GM18526 (cell line): ENCODE measurements at regions not wholly inside any gene's neighbourhood (a gene's known extent, or its start where the extent isn't known, plus 50 kb on each side); places are given as distances from the start of the nearest gene placed in this dataset.

Source experiments
- POLR2A ChIP-seq: IDR thresholded peaks from 3 replicates; pipeline ENCODE4 v1.6.1; 2011; ENCODE audit not compliant: insufficient read length; ENCODE audit errors: extremely low read depth

- TF ChIP-seq POLR2A, result no peak
These were observed 50.2 kb upstream of the CCND2 start for GRCh38 chr12:4223273-4223845.

- no peak for TF ChIP-seq POLR2A
These were observed 52.3 kb upstream of the CCND2 start for GRCh38 chr12:4221258-4221620.

- TF ChIP-seq POLR2A, result no peak
These were observed 52.9 kb upstream of the CCND2 start for GRCh38 chr12:4220536-4221257.

- TF ChIP-seq POLR2A, result no peak
These were observed 56.5 kb upstream of the CCND2 start for GRCh38 chr12:4217091-4217490.

- no peak for TF ChIP-seq POLR2A
These were observed 57.2 kb upstream of the CCND2 start for GRCh38 chr12:4216187-4216927.

- peak; percentile 29 for TF ChIP-seq POLR2A
These were observed 58.1 kb upstream of the CCND2 start for GRCh38 chr12:4215229-4216186.

GRCh38 chr12:4214877-4215228 is 58.7 kb upstream of the CCND2 start:
- TF ChIP-seq POLR2A, result no peak

- TF ChIP-seq POLR2A, result no peak
These were observed 60.1 kb upstream of the CCND2 start for GRCh38 chr12:4213471-4213870.

GRCh38 chr12:4212845-4213244 is 60.7 kb upstream of the CCND2 start:
- TF ChIP-seq POLR2A, result no peak

- no peak for TF ChIP-seq POLR2A
These were observed 62.2 kb upstream of the CCND2 start for GRCh38 chr12:4211372-4211771.

GRCh38 chr12:4210183-4210582 is 63.4 kb upstream of the CCND2 start:
- TF ChIP-seq POLR2A, result no peak

- TF ChIP-seq POLR2A, result no peak
These were observed 67.1 kb upstream of the CCND2 start for GRCh38 chr12:4206470-4206869.

GRCh38 chr12:4203772-4204376 is 69.7 kb upstream of the CCND2 start:
- no peak for TF ChIP-seq POLR2A

GRCh38 chr12:4202918-4203317 is 70.6 kb upstream of the CCND2 start:
- no peak for TF ChIP-seq POLR2A

GRCh38 chr12:4202487-4202886 is 71.1 kb upstream of the CCND2 start:
- no peak for TF ChIP-seq POLR2A
